ENCODE measurements at regions not wholly inside any gene's neighbourhood (a gene's known extent, or its start where the extent isn't known, plus 50 kb on each side); places are given as distances from the start of the nearest gene placed in this dataset.

- no peak for DNase-seq (ENCODE audit: low read depth)
Observed at GRCh38 chr7:52146871-52147634, 830.4 kb upstream of the COBL start.

GRCh38 chr7:52143219-52143618 is 826.6 kb upstream of the COBL start:
- no peak for DNase-seq (ENCODE audit: low read depth)

- no peak for DNase-seq (ENCODE audit: low read depth)
Observed at GRCh38 chr7:52140851-52141250, 824.2 kb upstream of the COBL start.

- DNase-seq (ENCODE audit: low read depth): no peak
Observed at GRCh38 chr7:52135403-52135802, 818.8 kb upstream of the COBL start.

- DNase-seq (ENCODE audit: low read depth): no peak
Observed at GRCh38 chr7:52129278-52129677, 812.7 kb upstream of the COBL start.

GRCh38 chr7:52120912-52121311 is 804.3 kb upstream of the COBL start:
- no peak for DNase-seq (ENCODE audit: low read depth)

- DNase-seq (ENCODE audit: low read depth): no peak
Observed at GRCh38 chr7:52119537-52119936, 802.9 kb upstream of the COBL start.

GRCh38 chr7:52114509-52114908 is 797.9 kb upstream of the COBL start:
- DNase-seq (ENCODE audit: low read depth): no peak

- DNase-seq (ENCODE audit: low read depth): no peak
Observed at GRCh38 chr7:52114056-52114455, 797.4 kb upstream of the COBL start.

- no peak for DNase-seq (ENCODE audit: low read depth)
Observed at GRCh38 chr7:52107355-52107754, 790.7 kb upstream of the COBL start.

GRCh38 chr7:52095861-52096260 is 779.3 kb upstream of the COBL start:
- DNase-seq (ENCODE audit: low read depth): no peak

GRCh38 chr7:52091996-52092395 is 775.4 kb upstream of the COBL start:
- DNase-seq (ENCODE audit: low read depth): no peak

GRCh38 chr7:52091101-52091500 is 774.5 kb upstream of the COBL start:
- no peak for DNase-seq (ENCODE audit: low read depth)

GRCh38 chr7:52088008-52088901 is 771.6 kb upstream of the COBL start:
- no peak for DNase-seq (ENCODE audit: low read depth)

- no peak for DNase-seq (ENCODE audit: low read depth)
Observed at GRCh38 chr7:52085610-52086009, 769.0 kb upstream of the COBL start.

GRCh38 chr7:52080493-52080892 is 763.9 kb upstream of the COBL start:
- DNase-seq (ENCODE audit: low read depth): no peak

GRCh38 chr7:52079726-52080125 is 763.1 kb upstream of the COBL start:
- DNase-seq (ENCODE audit: low read depth): no peak

GRCh38 chr7:52077571-52077970 is 761.0 kb upstream of the COBL start:
- DNase-seq (ENCODE audit: low read depth): no peak

- no peak for DNase-seq (ENCODE audit: low read depth)
Observed at GRCh38 chr7:52074912-52075311, 758.3 kb upstream of the COBL start.

- no peak for DNase-seq (ENCODE audit: low read depth)
Observed at GRCh38 chr7:52074071-52074470, 757.5 kb upstream of the COBL start.

- DNase-seq (ENCODE audit: low read depth): no peak
Observed at GRCh38 chr7:52071744-52072143, 755.1 kb upstream of the COBL start.

GRCh38 chr7:52064493-52064892 is 747.9 kb upstream of the COBL start:
- no peak for DNase-seq (ENCODE audit: low read depth)

GRCh38 chr7:52061666-52062065 is 745.1 kb upstream of the COBL start:
- DNase-seq (ENCODE audit: low read depth): no peak

Data from stimulated activated CD8-positive, alpha-beta memory T cell treated with anti-CD3 and anti-CD28 coated beads, Interleukin-12 subunit alpha, Interleukin-12 subunit beta, amount 100 ng/mL, for 1 hour (primary cell).